Lung (tissue), 11 donors: ENCODE measurements at regions not wholly inside any gene's neighbourhood (a gene's known extent, or its start where the extent isn't known, plus 50 kb on each side); places are given as distances from the start of the nearest gene placed in this dataset.

Experiments
- ATAC-seq: fragments of 200-7000 bp; cut with Tn5 transposase; one replicate; pipeline ENCODE4 v1.9.1; 2020; ENCODE audit warnings: moderate number of reproducible peaks; ENCODE audit not compliant: insufficient read depth, low FRiP score
- DNase-seq, 3 donors: peaks; one replicate each; pipeline ENCODE4 v3.0.0-alpha.2; 2013 to 2017
- H3K27ac ChIP-seq, 2 donors: one replicate each; pipeline ENCODE4 v1.5.1; 2013; ENCODE audit warnings: mild to moderate bottlenecking in 2 of 2, moderate library complexity in 2 of 2, control low read depth in 1 of 2, inconsistent platforms in 1 of 2, low read depth in 1 of 2, low read length in 1 of 2
- H3K27me3 ChIP-seq, 3 donors: one replicate each; pipeline ENCODE4 v1.5.1; 2013; ENCODE audit warnings: low read length in 2 of 3; ENCODE audit not compliant: control insufficient read depth in 3 of 3, insufficient read depth in 3 of 3
- H3K36me3 ChIP-seq, 4 donors: one replicate each; pipeline ENCODE4 v1.5.1; 2013; ENCODE audit warnings: low read length in 4 of 4, mild to moderate bottlenecking in 1 of 4, moderate library complexity in 1 of 4; ENCODE audit not compliant: control insufficient read depth in 4 of 4, insufficient read depth in 4 of 4
- H3K4me1 ChIP-seq, 5 donors: one replicate each; pipeline ENCODE4 v1.5.1; 2013; ENCODE audit warnings: low read length in 5 of 5, mild to moderate bottlenecking in 2 of 5, moderate library complexity in 1 of 5; ENCODE audit not compliant: control insufficient read depth in 5 of 5, insufficient read depth in 5 of 5
- H3K4me3 ChIP-seq: one replicate; pipeline ENCODE4 v1.5.1; 2013; ENCODE audit warnings: mild to moderate bottlenecking, control low read depth, moderate library complexity
- H3K9ac ChIP-seq, 2 donors: one replicate each; pipeline ENCODE4 v1.5.1; 2013; ENCODE audit warnings: low read length in 2 of 2, control low read depth in 1 of 2; ENCODE audit not compliant: insufficient read depth in 1 of 2
- H3K9me3 ChIP-seq, 4 donors: one replicate each; pipeline ENCODE4 v1.5.1; 2013; ENCODE audit warnings: low read length in 3 of 4, mild to moderate bottlenecking in 1 of 4, moderate library complexity in 1 of 4; ENCODE audit not compliant: control insufficient read depth in 4 of 4, insufficient read depth in 3 of 4
- WGBS, 2 donors: extraction: QIAGEN DNeasy Blood & Tissue Kit; methylation state at CpG; one replicate each; pipeline ENCODE4 v1.1.7; 2013; 5-methylcytosine and 5-hydroxymethylcytosine counted together
- TF ChIP-seq, protein P1 (sequence below): IDR thresholded peaks from 2 replicates; pipeline ENCODE4 v1.5.1; 2012; ENCODE audit warnings: mild to moderate bottlenecking; ENCODE audit errors: control extremely low read depth, extremely low read depth
- donor health status: control.
- donor health status: control.
- donor health status: Bipolar disorder and iron deficiency.
- donor health status: healthy.
- donor health status: DM: yes; HTN: yes; CAD: no.

- H3K27me3 ChIP-seq: no peaks in the 10 kb centered on the region
These were observed 715.5 kb downstream of the BRD1 start for GRCh38 chr22:49112176-49112575.

DNA sequence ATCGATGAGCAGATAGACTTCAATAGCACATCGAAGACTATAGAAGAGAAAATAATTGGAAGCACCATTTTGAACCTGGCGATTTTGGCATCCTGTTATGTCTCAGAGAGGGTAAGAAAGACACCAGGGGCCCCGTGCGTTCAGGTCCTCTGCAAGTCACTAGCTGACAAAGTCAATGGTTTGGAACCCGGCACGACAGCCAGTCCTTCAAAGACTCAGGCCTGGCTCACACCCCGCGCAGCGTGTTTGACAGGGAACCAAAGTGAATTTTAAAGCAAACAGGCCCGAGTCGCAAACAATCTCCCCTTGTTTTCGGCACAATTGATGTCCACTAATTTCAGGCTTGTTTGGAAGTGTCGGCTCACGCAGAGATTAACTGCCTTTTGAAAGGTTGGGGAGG, 716.6 kb downstream of the BRD1 start:
- no peak for ATAC-seq
- no peak overlapping the region for H3K4me3 ChIP-seq
- 69 to 72% methylated on average over 15 of the region's 15 CpGs for WGBS, 2 donors
- no peak for DNase-seq
- H3K9me3 ChIP-seq: no peaks in the 10 kb centered on the region
- H3K9ac ChIP-seq: no peak overlapping the region
- no peaks in the 10 kb centered on the region for H3K27me3 ChIP-seq
- H3K36me3 ChIP-seq: no peaks in the 10 kb centered on the region
- H3K27ac ChIP-seq: no peak overlapping the region
- TF ChIP-seq, protein P1, sequence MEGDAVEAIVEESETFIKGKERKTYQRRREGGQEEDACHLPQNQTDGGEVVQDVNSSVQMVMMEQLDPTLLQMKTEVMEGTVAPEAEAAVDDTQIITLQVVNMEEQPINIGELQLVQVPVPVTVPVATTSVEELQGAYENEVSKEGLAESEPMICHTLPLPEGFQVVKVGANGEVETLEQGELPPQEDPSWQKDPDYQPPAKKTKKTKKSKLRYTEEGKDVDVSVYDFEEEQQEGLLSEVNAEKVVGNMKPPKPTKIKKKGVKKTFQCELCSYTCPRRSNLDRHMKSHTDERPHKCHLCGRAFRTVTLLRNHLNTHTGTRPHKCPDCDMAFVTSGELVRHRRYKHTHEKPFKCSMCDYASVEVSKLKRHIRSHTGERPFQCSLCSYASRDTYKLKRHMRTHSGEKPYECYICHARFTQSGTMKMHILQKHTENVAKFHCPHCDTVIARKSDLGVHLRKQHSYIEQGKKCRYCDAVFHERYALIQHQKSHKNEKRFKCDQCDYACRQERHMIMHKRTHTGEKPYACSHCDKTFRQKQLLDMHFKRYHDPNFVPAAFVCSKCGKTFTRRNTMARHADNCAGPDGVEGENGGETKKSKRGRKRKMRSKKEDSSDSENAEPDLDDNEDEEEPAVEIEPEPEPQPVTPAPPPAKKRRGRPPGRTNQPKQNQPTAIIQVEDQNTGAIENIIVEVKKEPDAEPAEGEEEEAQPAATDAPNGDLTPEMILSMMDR: no peak
- H3K4me1 ChIP-seq: no peaks in the 10 kb centered on the region

More at GRCh38 chr22:49112176-49112575, 715.5 kb downstream of the BRD1 start:
- Histone ChIP-seq H3K36me3 (no peaks in the 10 kb centered on the region), H3K9ac (no peak overlapping the region), H3K27ac (no peak overlapping the region), H3K4me3 (no peak overlapping the region), H3K4me1 (no peaks in the 10 kb centered on the region), H3K9me3 (no peaks in the 10 kb centered on the region)
- TF ChIP-seq, protein P1: no peak
- DNase-seq: no peak
- 90% methylated on average over 15 of the region's 15 CpGs for WGBS, 2 donors
- ATAC-seq: no peak

- 56 to 71% methylated on average over 21 of the region's 21 CpGs for WGBS, 2 donors
- TF ChIP-seq, protein P1: no peak
- DNase-seq: no peak
- Histone ChIP-seq H3K27ac (no peak overlapping the region), H3K4me1 (no peaks in the 10 kb centered on the region), H3K9ac (no peak overlapping the region), H3K4me3 (no peak overlapping the region), H3K27me3 (peaks cover 0 to 13% (median 5%) of the 10 kb centered on the region in 3 donors), H3K9me3 (no peaks in the 10 kb centered on the region), H3K36me3 (no peaks in the 10 kb centered on the region)
- no peak for ATAC-seq
These were observed 718.9 kb downstream of the BRD1 start for GRCh38 chr22:49108636-49109315.
